Tibial nerve (tissue), 4 donors: ENCODE measurements at regions not wholly inside any gene's neighbourhood (a gene's known extent, or its start where the extent isn't known, plus 50 kb on each side); places are given as distances from the start of the nearest gene placed in this dataset.

Experiments
- DNase-seq, 2 donors: peaks; one replicate each; pipeline ENCODE4 v3.0.0-alpha.2; 2019; ENCODE audit warnings: low spot score in 2 of 2
- H3K27ac ChIP-seq, 4 donors: fragments of 200-600 bp; sonication (generic) in 3 of 4; one replicate each; pipeline ENCODE4 v1.5.1; 2017 to 2019; ENCODE audit warnings: mild to moderate bottlenecking in 1 of 4
- H3K27me3 ChIP-seq, 2 donors: fragments of 200-600 bp; sonication (generic) in 1 of 2; one replicate each; pipeline versions ENCODE4 v1.5.1 to v1.6.0; 2017 to 2019
- H3K36me3 ChIP-seq, 3 donors: fragments of 200-600 bp; sonication (generic); one replicate each; pipeline ENCODE4 v1.5.1; 2018 to 2019
- H3K4me1 ChIP-seq, 4 donors: fragments of 200-600 bp; sonication (generic) in 3 of 4; one replicate each; pipeline ENCODE4 v1.5.1; 2017 to 2019
- H3K4me3 ChIP-seq, 4 donors: fragments of 200-600 bp; sonication (generic) in 3 of 4; one replicate each; pipeline ENCODE4 v1.5.1; 2017 to 2019; ENCODE audit warnings: mild to moderate bottlenecking in 1 of 4, moderate library complexity in 1 of 4
- H3K9me3 ChIP-seq, 4 donors: fragments of 200-600 bp; sonication (generic) in 3 of 4; one replicate each; pipeline ENCODE4 v1.5.1; 2017 to 2019
- CTCF ChIP-seq, 5 experiments: fragments of 200-600 bp in 3 of 5; fragments of 450-650 bp in 2 of 5; sonication (generic) in 3 of 5; IDR thresholded peaks; one replicate each; pipeline ENCODE4 v1.5.1; 2016 to 2019; ENCODE audit warnings: antibody characterized with exemption in 5 of 5, mild to moderate bottlenecking in 3 of 5, moderate library complexity in 2 of 5
- EP300 ChIP-seq, 2 donors: sonication (generic); formaldehyde crosslinking; IDR thresholded peaks; one replicate each; pipeline ENCODE4 v1.6.1; 2017; ENCODE audit warnings: antibody characterized with exemption in 2 of 2, mild to moderate bottlenecking in 1 of 2
- POLR2A ChIP-seq, 2 donors: fragments of 450-650 bp; IDR thresholded peaks; one replicate each; pipeline ENCODE4 v1.6.1; 2017; ENCODE audit warnings: antibody characterized with exemption in 2 of 2, mild to moderate bottlenecking in 2 of 2, moderate library complexity in 2 of 2
- WGBS, 2 donors: methylation state at CpG; one replicate each; pipeline ENCODE4 v1.1.5; 2018; 5-methylcytosine and 5-hydroxymethylcytosine counted together

- H3K9me3 ChIP-seq = peaks cover 0 to 11% (median 0%) of the 10 kb centered on the region in 4 donors
- no peak overlapping the region for H3K4me3 ChIP-seq
- H3K4me1 ChIP-seq = no peaks in the 10 kb centered on the region
- no peak for DNase-seq
- TF ChIP-seq CTCF (IDR thresholded peaks at IDR 0.05) (no peak), POLR2A (IDR thresholded peaks at IDR 0.05) (no peak), EP300 (IDR thresholded peaks at IDR 0.05) (no peak)
- H3K27ac ChIP-seq = no peak overlapping the region
- H3K27me3 ChIP-seq = no peaks in the 10 kb centered on the region
- no peaks in the 10 kb centered on the region for H3K36me3 ChIP-seq
- 63 to 65% methylated on average over 3 of the region's 3 CpGs for WGBS, 2 donors
Measured at GRCh38 chr3:17795711-17796110, 53.3 kb upstream of the TBC1D5 start.

GRCh38 chr3:17795280-17795679 lies 52.8 kb upstream of the TBC1D5 start:
- Histone ChIP-seq H3K9me3 (peaks cover 0 to 11% (median 0%) of the 10 kb centered on the region in 4 donors), H3K4me1 (no peaks in the 10 kb centered on the region), H3K4me3 (no peak overlapping the region), H3K27me3 (no peaks in the 10 kb centered on the region), H3K27ac (no peak overlapping the region), H3K36me3 (no peaks in the 10 kb centered on the region)
- DNase-seq = no peak
- WGBS, 2 donors = 74 to 78% methylated on average over 1 of the region's 1 CpG
- TF ChIP-seq EP300 (IDR thresholded peaks at IDR 0.05) = no peak
- TF ChIP-seq POLR2A (IDR thresholded peaks at IDR 0.05) = no peak
- TF ChIP-seq CTCF (IDR thresholded peaks at IDR 0.05) = no peak

GRCh38 chr3:17793542-17794195 lies 51.2 kb upstream of the TBC1D5 start:
- no peak for DNase-seq
- no peak overlapping the region for H3K4me3 ChIP-seq
- H3K9me3 ChIP-seq = peaks cover 0 to 11% (median 0%) of the 10 kb centered on the region in 4 donors
- H3K36me3 ChIP-seq = no peaks in the 10 kb centered on the region
- TF ChIP-seq EP300 (IDR thresholded peaks at IDR 0.05) (no peak), CTCF (IDR thresholded peaks at IDR 0.05) (no peak), POLR2A (IDR thresholded peaks at IDR 0.05) (no peak)
- H3K27ac ChIP-seq = no peak overlapping the region
- 77 to 82% methylated on average over 4 of the region's 4 CpGs for WGBS, 2 donors
- H3K4me1 ChIP-seq = no peaks in the 10 kb centered on the region
- no peaks in the 10 kb centered on the region for H3K27me3 ChIP-seq
